GM12878 (cell line): ENCODE measurements at regions not wholly inside any gene's neighbourhood (a gene's known extent, or its start where the extent isn't known, plus 50 kb on each side); places are given as distances from the start of the nearest gene placed in this dataset.
"Not testable (repeated sequence)": the region's sequence is repeated elsewhere in the genome, so short reads cannot be mapped to it uniquely, and the experiment has no call there.

Experiments used
- ATAC-seq: fragments of 200-7000 bp; cut with Tn5 transposase; 3 replicates; pipeline ENCODE4 v1.9.1; 2020; ENCODE audit warnings: mild to moderate bottlenecking, moderate library complexity
- BruUV-seq: library from RNA; stranded (reverse); fragments of 400-500 nt; replicated peaks from 2 replicates; lab custom pipeline; 2021; lab: Mats Ljungman, UMichigan
- CTCF ChIA-PET: fragments of 300-600 bp; sonication (Branson Sonifier 250); formaldehyde crosslinking; extraction: SDS; loops from one replicate; lab custom pipeline; 2021; ENCODE audit warnings: inconsistent platforms; lab: Yijun Ruan, JAX
- POLR2A ChIA-PET: fragments of 350-600 bp; formaldehyde crosslinking; extraction: SDS; loops from one replicate; lab custom pipeline; 2021; ENCODE audit warnings: inconsistent platforms; lab: Charles Lee
- RAD21 ChIA-PET: fragments of 300-600 bp; sonication (Branson Sonifier 250); formaldehyde crosslinking; loops from one replicate; lab custom pipeline; 2023; ENCODE audit warnings: antibody characterized with exemption; ENCODE audit not compliant: unreplicated experiment; lab: Charles Lee
- SMC1A ChIA-PET: fragments of 300-600 bp; sonication (Branson Sonifier 250); formaldehyde crosslinking; loops from one replicate; lab custom pipeline; 2023; ENCODE audit not compliant: unreplicated experiment, uncharacterized antibody; lab: Charles Lee
- DNase-seq: peaks from one replicate; pipeline ENCODE4 v3.0.0-alpha.2; 2011; ENCODE audit warnings: low read depth, low spot score
- FAIRE-seq: peaks from 3 replicates; lab custom pipeline; 2011; peaks lifted over from hg19 to GRCh38; lab: Jason Lieb, UNC
- H2AFZ ChIP-seq: 2 replicates; pipeline ENCODE4 v1.6.0; 2011; ENCODE audit warnings: low read depth, low read length, control low read depth; ENCODE audit not compliant: control insufficient read depth
- H3K27ac ChIP-seq: 2 replicates; pipeline ENCODE4 v1.5.1; 2011; ENCODE audit warnings: control low read depth; ENCODE audit not compliant: control insufficient read depth, insufficient read depth
- H3K27me3 ChIP-seq, 2 experiments: replicated peaks in 1 of 2; 2 replicates each; pipeline versions ENCODE4 v1.6.0 to v1.6.1; 2011; ENCODE audit warnings: low read length in 1 of 2; ENCODE audit not compliant: control insufficient read depth in 2 of 2, insufficient read depth in 2 of 2
- H3K36me3 ChIP-seq, 2 experiments: 2 replicates each; pipeline ENCODE4 v1.5.1; 2011; ENCODE audit warnings: low read length in 1 of 2; ENCODE audit not compliant: control insufficient read depth in 2 of 2, insufficient read depth in 2 of 2
- H3K4me1 ChIP-seq: 2 replicates; pipeline ENCODE4 v1.6.1; 2011; ENCODE audit warnings: mild to moderate bottlenecking, low read length, moderate library complexity, mixed read lengths; ENCODE audit not compliant: control insufficient read depth, insufficient read depth
- H3K4me2 ChIP-seq: 2 replicates; pipeline ENCODE4 v1.6.0; 2011; ENCODE audit warnings: control low read depth; ENCODE audit not compliant: control insufficient read depth, insufficient read depth
- H3K4me3 ChIP-seq: fragments of 200-600 bp; sonication (generic); 2 replicates; pipeline ENCODE4 v1.5.1; 2016
- H3K79me2 ChIP-seq: 2 replicates; pipeline ENCODE4 v1.6.0; 2011; ENCODE audit warnings: low read length; ENCODE audit not compliant: control insufficient read depth, insufficient read depth
- H3K9ac ChIP-seq: 2 replicates; pipeline ENCODE4 v1.8.0; 2011; ENCODE audit warnings: low read length, control low read depth, mixed read lengths; ENCODE audit not compliant: control insufficient read depth, insufficient read depth
- H3K9me3 ChIP-seq: replicated peaks from 3 replicates; pipeline ENCODE4 v1.5.1; 2011; ENCODE audit warnings: mild to moderate bottlenecking, low read length; ENCODE audit not compliant: control insufficient read depth, insufficient read depth
- H4K20me1 ChIP-seq: 2 replicates; pipeline ENCODE4 v1.6.0; 2011; ENCODE audit not compliant: control insufficient read depth, insufficient read depth
- CEBPB ChIP-seq, 2 experiments: fragments of 150-350 bp in 1 of 2; IDR thresholded peaks; 2 replicates each; pipeline ENCODE4 v1.6.1; 2012 to 2014; ENCODE audit warnings: low read depth in 2 of 2, low read length in 2 of 2, borderline replicate concordance in 1 of 2, inconsistent platforms in 1 of 2
- CREM ChIP-seq: IDR thresholded peaks from 2 replicates; pipeline ENCODE4 v1.6.1; 2014; ENCODE audit warnings: antibody characterized with exemption, low read depth
- FOS ChIP-seq: IDR thresholded peaks from 3 replicates; pipeline ENCODE4 v1.6.1; 2011; ENCODE audit warnings: borderline replicate concordance; ENCODE audit not compliant: insufficient read length; ENCODE audit errors: extremely low read depth
- FOXK2 ChIP-seq: fragments of 450-650 bp; IDR thresholded peaks from 2 replicates; pipeline ENCODE4 v1.6.1; 2017; ENCODE audit warnings: mild to moderate bottlenecking, moderate library complexity
- HDGF ChIP-seq: fragments of 450-650 bp; IDR thresholded peaks from 2 replicates; pipeline ENCODE4 v1.6.1; 2016; ENCODE audit warnings: antibody characterized with exemption
- KLF5 ChIP-seq: fragments of 450-650 bp; IDR thresholded peaks from 2 replicates; pipeline ENCODE4 v1.6.1; 2014; ENCODE audit warnings: mild to moderate bottlenecking; ENCODE audit not compliant: partially characterized antibody
- NBN ChIP-seq: fragments of 450-650 bp; IDR thresholded peaks from 2 replicates; pipeline ENCODE4 v1.6.1; 2016
- PBX3 ChIP-seq: IDR thresholded peaks from 2 replicates; pipeline ENCODE4 v1.6.1; 2011; ENCODE audit warnings: mild to moderate bottlenecking, low read depth, low read length, moderate library complexity; ENCODE audit not compliant: insufficient replicate concordance
- PML ChIP-seq: IDR thresholded peaks from 2 replicates; pipeline ENCODE4 v1.6.1; 2012; ENCODE audit warnings: low read length, inconsistent platforms
- RAD21 ChIP-seq: IDR thresholded peaks from 2 replicates; pipeline ENCODE4 v1.6.1; 2011; ENCODE audit warnings: mild to moderate bottlenecking, low read depth, low read length, moderate library complexity; ENCODE audit not compliant: insufficient read depth
- SMC3 ChIP-seq: IDR thresholded peaks from 2 replicates; pipeline ENCODE4 v1.6.1; 2011; ENCODE audit warnings: low read length, improper control_type of control experiment, borderline replicate concordance
- USF1 ChIP-seq: IDR thresholded peaks from 2 replicates; pipeline ENCODE4 v1.6.1; 2011; ENCODE audit warnings: borderline replicate concordance, low read depth, mild to moderate bottlenecking, moderate library complexity, mixed read lengths, low read length; ENCODE audit not compliant: insufficient read depth; ENCODE audit errors: extremely low read length
- WGBS: methylation state at CpG from one replicate; pipeline ENCODE4 v1.1.6; 2016; ENCODE audit warnings: low lambda C conversion rate; ENCODE audit not compliant: insufficient replicate concordance, insufficient coverage; ENCODE audit errors: missing lambda C conversion rate; 5-methylcytosine and 5-hydroxymethylcytosine counted together
- in situ Hi-C: fragments of 300-500 bp; cut with MboI; formaldehyde crosslinking; loops from 9 replicates; pipeline ENCODE4 v1.14.3; 2018; ENCODE audit warnings: mixed read lengths
- intact Hi-C: fragments of 100-400 bp; cut with micrococcal nuclease; formaldehyde crosslinking; loops from one replicate; pipeline ENCODE4 v1.14.2; 2022; ENCODE audit not compliant: unreplicated experiment
- TF ChIP-seq, protein P1 (sequence below): fragments of 450-650 bp; IDR thresholded peaks from 2 replicates; pipeline ENCODE4 v1.6.1; 2017; ENCODE audit warnings: low read depth, mild to moderate bottlenecking, moderate library complexity
- TF ChIP-seq, protein P2 (sequence below): IDR thresholded peaks from 2 replicates; pipeline ENCODE4 v1.6.1; 2012; ENCODE audit warnings: low read length, inconsistent platforms

- Histone ChIP-seq H2AFZ (no peak overlapping the region), H3K27ac (no peak overlapping the region), H4K20me1 (no peaks in the 10 kb centered on the region), H3K4me2 (no peak overlapping the region), H3K9me3 (peaks cover 1% of the 10 kb centered on the region; the same call in 1 of the 3 replicates), H3K36me3 (no peaks in the 10 kb centered on the region), H3K9ac (no peak overlapping the region), H3K79me2 (no peaks in the 10 kb centered on the region), H3K4me3 (no peak overlapping the region), H3K4me1 (no peaks in the 10 kb centered on the region), H3K27me3 (no peaks in the 10 kb centered on the region)
- ChIA-PET POLR2A (no interaction called here), CTCF (no interaction called here), RAD21 (no interaction called here), SMC1A (no interaction called here)
- ATAC-seq (no peak), DNase-seq (no peak), FAIRE-seq (no peak)
- WGBS: 81% methylated on average over 7 of the region's 7 CpGs
- BruUV-seq: no TSS peak
- in situ Hi-C loops (no loop called here), intact Hi-C loops (loop anchor here (10.0 kb wide), 1 partner anchor 51 kb away; no protein-coding TSS in a partner anchor)
- no peak for TF ChIP-seq FOXK2
- no peak for TF ChIP-seq CEBPB (IDR thresholded peaks at IDR 0.05; ENCODE audit: borderline replicate concordance in 1 of 2, low read depth in 2 of 2, low read length in 2 of 2)
- TF ChIP-seq PBX3: no peak
- no peak for TF ChIP-seq KLF5
- TF ChIP-seq, protein P1, sequence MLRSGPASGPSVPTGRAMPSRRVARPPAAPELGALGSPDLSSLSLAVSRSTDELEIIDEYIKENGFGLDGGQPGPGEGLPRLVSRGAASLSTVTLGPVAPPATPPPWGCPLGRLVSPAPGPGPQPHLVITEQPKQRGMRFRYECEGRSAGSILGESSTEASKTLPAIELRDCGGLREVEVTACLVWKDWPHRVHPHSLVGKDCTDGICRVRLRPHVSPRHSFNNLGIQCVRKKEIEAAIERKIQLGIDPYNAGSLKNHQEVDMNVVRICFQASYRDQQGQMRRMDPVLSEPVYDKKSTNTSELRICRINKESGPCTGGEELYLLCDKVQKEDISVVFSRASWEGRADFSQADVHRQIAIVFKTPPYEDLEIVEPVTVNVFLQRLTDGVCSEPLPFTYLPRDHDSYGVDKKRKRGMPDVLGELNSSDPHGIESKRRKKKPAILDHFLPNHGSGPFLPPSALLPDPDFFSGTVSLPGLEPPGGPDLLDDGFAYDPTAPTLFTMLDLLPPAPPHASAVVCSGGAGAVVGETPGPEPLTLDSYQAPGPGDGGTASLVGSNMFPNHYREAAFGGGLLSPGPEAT: no peak
- TF ChIP-seq RAD21: no peak
- TF ChIP-seq USF1: no peak
- no peak for TF ChIP-seq CREM
- no peak for TF ChIP-seq SMC3
- TF ChIP-seq PML: no peak
- no peak for TF ChIP-seq HDGF
- no peak for TF ChIP-seq FOS
- TF ChIP-seq, protein P2, sequence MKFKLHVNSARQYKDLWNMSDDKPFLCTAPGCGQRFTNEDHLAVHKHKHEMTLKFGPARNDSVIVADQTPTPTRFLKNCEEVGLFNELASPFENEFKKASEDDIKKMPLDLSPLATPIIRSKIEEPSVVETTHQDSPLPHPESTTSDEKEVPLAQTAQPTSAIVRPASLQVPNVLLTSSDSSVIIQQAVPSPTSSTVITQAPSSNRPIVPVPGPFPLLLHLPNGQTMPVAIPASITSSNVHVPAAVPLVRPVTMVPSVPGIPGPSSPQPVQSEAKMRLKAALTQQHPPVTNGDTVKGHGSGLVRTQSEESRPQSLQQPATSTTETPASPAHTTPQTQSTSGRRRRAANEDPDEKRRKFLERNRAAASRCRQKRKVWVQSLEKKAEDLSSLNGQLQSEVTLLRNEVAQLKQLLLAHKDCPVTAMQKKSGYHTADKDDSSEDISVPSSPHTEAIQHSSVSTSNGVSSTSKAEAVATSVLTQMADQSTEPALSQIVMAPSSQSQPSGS: no peak
- TF ChIP-seq NBN: no peak
Observed at GRCh38 chr9:40935336-40935735, 193.1 kb downstream of the FOXD4L6 start.

DNA sequence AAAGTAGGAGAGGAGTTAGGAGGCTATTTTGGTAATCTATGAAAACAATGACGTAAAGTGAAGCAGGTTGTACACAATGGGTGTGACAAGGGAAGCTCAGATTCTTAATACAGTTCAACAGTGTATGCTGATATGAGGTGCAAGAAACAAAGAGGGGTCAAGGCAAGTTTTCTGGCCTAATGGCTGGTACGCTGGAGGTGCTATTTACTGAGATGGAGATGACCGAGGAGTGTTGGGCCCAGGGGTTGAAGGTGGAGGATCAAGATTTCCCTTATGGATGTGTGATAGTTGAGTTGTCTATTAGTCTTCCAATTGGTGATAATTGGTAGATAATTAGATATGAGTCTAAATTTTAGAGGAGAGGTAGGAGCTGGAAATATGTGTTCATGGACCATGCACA lies 194.0 kb downstream of the FOXD4L6 start:
- FAIRE-seq, BruUV-seq, H3K79me2 ChIP-seq, H3K9ac ChIP-seq, RAD21 ChIA-PET, H3K27ac ChIP-seq, POLR2A ChIA-PET, H3K4me3 ChIP-seq, H3K36me3 ChIP-seq, in situ Hi-C loops, CTCF ChIA-PET, H3K4me1 ChIP-seq, ATAC-seq, SMC1A ChIA-PET, H3K4me2 ChIP-seq, H4K20me1 ChIP-seq, H3K9me3 ChIP-seq, H3K27me3 ChIP-seq, DNase-seq, H2AFZ ChIP-seq: not testable (repeated sequence)
- WGBS: 91% methylated on average over 3 of the region's 3 CpGs
- intact Hi-C loops: loop anchor here (10.0 kb wide), 1 partner anchor 50 kb away; no protein-coding TSS in a partner anchor
